ENCODE measurements at regions not wholly inside any gene's neighbourhood (a gene's known extent, or its start where the extent isn't known, plus 50 kb on each side); places are given as distances from the start of the nearest gene placed in this dataset.

GRCh38 chr10:36666451-36666850 lies 458.9 kb upstream of the ANKRD30A start:
- no peak for TF ChIP-seq YY1 (IDR thresholded peaks at IDR 0.05; ENCODE audit: insufficient read depth, insufficient read length)
- no peak for TF ChIP-seq SUZ12 (IDR thresholded peaks at IDR 0.05; ENCODE audit: extremely low read depth, insufficient read depth, insufficient read length)
- no peak for TF ChIP-seq ZNF274 (IDR thresholded peaks at IDR 0.05; ENCODE audit: low read depth, low read length)

Measured in NT2/D1 (cell line).